OCI-M1 (cell line): ENCODE measurements at regions not wholly inside any gene's neighbourhood (a gene's known extent, or its start where the extent isn't known, plus 50 kb on each side); places are given as distances from the start of the nearest gene placed in this dataset.
"Not testable (repeated sequence)": the region's sequence is repeated elsewhere in the genome, so short reads cannot be mapped to it uniquely, and the experiment has no call there.

ENCODE experiments used
- DNase-seq: peaks from one replicate; lab custom pipeline; 2025; lab: John Stamatoyannopoulos, UW

GRCh38 chr5:142542078-142542477, 143.8 kb downstream of the FGF1 start:
- no peak for DNase-seq

GRCh38 chr5:142540922-142541422, 144.9 kb downstream of the FGF1 start:
- no peak for DNase-seq

- DNase-seq: no peak
These were observed 146.6 kb downstream of the FGF1 start for GRCh38 chr5:142539154-142539740.

- no peak for DNase-seq
These were observed 148.0 kb downstream of the FGF1 start for GRCh38 chr5:142537938-142538337.

- DNase-seq: no peak
These were observed 153.1 kb downstream of the FGF1 start for GRCh38 chr5:142532781-142533176.

GRCh38 chr5:142531977-142532780, 153.7 kb downstream of the FGF1 start:
- DNase-seq: no peak

- DNase-seq: no peak
These were observed 155.0 kb downstream of the FGF1 start for GRCh38 chr5:142530904-142531303.

- DNase-seq: no peak
These were observed 156.1 kb downstream of the FGF1 start for GRCh38 chr5:142529626-142530278.

GRCh38 chr5:142527664-142528295, 158.1 kb downstream of the FGF1 start:
- no peak for DNase-seq

GRCh38 chr5:142527234-142527633, 158.7 kb downstream of the FGF1 start:
- no peak for DNase-seq

GRCh38 chr5:142522983-142523382, 162.9 kb downstream of the FGF1 start:
- DNase-seq: no peak

- DNase-seq: no peak
These were observed 164.2 kb downstream of the FGF1 start for GRCh38 chr5:142521706-142522105.

- DNase-seq: no peak
These were observed 165.0 kb downstream of the FGF1 start for GRCh38 chr5:142520885-142521284.

GRCh38 chr5:142519913-142520312, 166.0 kb downstream of the FGF1 start:
- not testable (repeated sequence) for DNase-seq

- no peak for DNase-seq
These were observed 168.1 kb downstream of the FGF1 start for GRCh38 chr5:142517840-142518239.

- DNase-seq: no peak
These were observed 169.2 kb downstream of the FGF1 start for GRCh38 chr5:142516732-142517131.

GRCh38 chr5:142515036-142515435, 170.9 kb downstream of the FGF1 start:
- no peak for DNase-seq

GRCh38 chr5:142514196-142514595, 171.7 kb downstream of the FGF1 start:
- DNase-seq: no peak

- DNase-seq: no peak
These were observed 173.5 kb downstream of the FGF1 start for GRCh38 chr5:142512043-142513042.

GRCh38 chr5:142511358-142511757, 174.5 kb downstream of the FGF1 start:
- no peak for DNase-seq

- DNase-seq: no peak
These were observed 176.9 kb downstream of the FGF1 start for GRCh38 chr5:142509026-142509425.
